Stimulated activated CD8-positive, alpha-beta memory T cell treated with anti-CD3 and anti-CD28 coated beads, Interleukin-12 subunit alpha, Interleukin-12 subunit beta, amount 100 ng/mL, for 24 hours (primary cell): ENCODE measurements at regions not wholly inside any gene's neighbourhood (a gene's known extent, or its start where the extent isn't known, plus 50 kb on each side); places are given as distances from the start of the nearest gene placed in this dataset.

Experiments used
- DNase-seq: peaks from one replicate; pipeline ENCODE4 v3.0.0-alpha.2; 2020; ENCODE audit errors: extremely low read depth

DNA sequence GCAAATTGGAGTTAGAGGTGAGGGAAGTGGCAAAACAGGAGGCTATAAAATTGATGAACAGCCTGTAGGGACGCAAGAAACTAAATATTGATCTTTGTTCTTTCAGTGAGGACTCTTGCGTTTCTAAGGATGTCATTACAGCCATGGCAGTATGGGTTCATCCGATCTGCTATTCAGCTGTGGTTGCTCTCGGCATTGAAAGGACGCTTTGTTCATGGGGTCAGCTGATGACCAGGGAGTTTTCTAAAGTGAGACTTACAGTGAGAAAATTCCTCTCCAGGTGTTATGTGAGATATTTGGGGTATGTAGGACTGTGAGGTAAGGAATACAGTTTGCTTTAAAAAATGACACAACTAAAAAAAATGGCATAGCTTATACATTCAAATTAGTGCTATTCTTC is 52.7 kb upstream of the PELI1 start:
- no peak for DNase-seq

DNA sequence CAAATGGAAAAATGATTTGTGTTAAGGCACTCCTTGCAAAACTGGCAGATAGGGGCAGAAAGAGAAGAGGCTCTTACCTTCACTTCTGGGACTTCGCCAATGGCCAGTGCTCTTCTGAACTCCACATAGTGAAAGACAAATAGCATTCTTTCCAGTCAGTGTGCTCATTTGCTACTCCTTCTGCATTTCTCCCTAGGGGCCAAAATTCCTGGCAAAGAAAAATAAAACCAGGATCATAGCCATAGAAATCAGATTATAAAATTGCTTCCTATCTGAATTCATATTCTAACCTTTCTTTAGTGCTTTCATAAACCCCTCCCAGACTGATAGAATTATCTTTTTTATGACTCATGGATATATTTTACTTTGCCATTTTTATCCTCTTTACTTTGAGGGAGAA is 56.9 kb upstream of the PELI1 start:
- no peak for DNase-seq

DNA sequence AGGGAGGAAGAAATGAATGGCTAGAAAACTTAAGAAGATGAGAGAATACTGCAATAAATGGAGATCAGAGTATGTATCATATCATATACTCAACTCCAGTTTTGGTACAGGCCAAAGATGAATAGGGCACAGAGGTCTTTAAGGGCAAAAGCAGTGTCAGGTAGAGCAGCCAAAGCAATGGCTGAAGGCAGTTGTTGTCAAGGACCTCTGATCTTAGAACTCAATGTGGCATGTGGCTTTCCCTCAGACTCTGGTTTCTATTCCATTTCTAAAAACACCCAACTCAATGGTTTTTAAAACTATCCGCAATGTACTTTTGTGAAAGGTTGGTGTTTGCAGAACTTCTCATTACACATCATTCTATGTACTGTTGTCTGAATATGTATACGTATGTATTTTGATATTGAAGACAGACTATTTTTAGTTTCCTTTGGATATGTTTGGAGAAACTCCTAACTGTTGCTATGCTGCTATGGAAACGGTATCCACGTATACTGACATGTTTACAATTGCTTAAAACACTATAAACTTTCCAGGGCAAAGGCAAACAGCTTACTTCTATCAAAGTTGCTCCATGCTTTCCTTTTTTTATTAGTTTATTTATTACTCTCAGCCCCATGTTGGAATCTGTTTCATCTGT is 58.1 kb upstream of the PELI1 start:
- DNase-seq: no peak

DNA sequence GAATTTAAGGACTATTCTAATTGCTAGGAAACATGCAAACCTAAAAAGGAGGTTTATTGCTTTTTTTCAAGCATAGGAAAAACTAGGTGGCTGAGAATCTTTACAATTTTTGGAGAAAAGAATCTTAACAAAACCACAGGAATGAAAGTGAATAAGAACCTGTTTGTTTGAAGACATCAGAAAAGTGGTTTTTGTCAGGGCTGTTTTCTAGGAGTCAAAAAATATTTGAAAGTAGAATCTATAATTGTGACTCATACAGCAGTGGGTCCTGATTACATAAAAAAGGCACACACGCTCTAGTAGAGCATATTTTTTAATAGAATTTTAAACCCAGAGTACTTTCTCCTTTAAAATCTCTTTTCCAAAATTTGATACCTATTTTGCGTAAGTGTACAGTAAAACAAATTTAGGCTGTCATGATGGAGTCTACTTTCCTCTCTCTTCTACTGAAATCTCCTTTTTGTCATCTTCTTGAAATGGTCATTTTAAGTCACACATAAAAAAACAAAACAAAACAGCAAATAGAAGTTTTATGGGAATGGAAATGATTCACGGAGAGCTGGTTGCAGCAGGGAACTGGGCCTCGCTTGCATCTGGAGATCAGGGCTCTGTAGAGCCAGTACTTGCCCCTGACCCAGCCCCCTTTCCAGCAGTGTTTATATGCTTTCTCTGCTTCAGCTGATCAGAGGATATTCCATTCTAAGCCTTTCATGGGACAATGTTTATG is 59.1 kb upstream of the PELI1 start:
- DNase-seq: no peak

DNA sequence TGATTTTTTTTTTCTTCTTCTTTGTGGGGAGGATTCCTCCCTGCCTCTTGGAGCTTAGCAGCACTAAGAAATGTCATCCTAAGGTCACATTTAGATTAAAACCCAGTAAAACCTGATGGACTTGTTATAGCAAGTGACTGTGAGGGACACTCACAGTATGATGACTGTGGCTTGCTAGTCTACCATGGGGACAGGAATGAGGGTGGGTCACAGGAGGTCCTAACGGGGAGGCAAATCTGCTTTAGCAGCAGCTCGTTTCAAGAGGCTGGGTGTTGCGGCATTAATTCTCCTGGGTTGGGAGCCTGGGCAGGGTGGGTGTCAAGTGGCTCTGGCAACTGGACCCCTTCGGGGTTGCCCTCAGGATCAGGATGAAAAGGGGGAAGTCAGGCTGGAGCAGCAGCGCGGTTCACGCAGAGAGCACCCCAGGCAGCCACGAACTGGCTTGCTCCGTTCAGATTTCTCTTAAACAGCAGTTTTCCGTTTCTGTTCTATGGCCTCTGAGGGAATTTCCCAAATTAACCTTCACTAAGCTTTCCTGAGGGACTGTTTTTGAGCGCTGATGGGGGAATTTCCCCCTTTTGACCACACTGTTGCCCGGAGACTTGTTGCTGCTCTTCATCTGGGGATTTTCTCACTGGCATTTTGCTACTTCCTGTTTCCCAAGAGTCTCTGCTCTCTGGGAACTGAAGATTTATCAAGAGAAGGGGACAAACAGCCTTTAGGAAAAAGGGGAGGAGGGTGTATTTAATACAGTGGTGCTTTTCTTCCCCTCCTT is 59.8 kb upstream of the PELI1 start:
- DNase-seq: no peak

DNA sequence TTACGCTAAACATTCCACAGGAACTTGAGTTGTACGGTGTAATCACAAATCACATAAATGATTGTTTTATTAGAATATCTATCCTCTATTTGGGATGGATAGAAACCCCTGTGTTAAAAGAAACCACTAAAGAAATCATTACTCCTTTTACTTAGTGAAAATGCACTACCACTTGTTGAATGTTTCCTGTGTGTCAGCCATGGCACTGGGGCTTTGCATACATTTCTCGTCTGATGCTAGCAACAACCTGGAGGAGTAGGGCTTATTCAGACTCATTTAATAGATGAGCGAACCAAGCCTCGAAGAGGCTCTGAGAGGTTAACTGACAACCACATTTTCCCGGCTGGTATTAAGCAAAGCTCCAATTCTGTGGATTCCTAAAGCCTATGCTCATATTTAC is 60.5 kb upstream of the PELI1 start:
- DNase-seq: no peak

DNA sequence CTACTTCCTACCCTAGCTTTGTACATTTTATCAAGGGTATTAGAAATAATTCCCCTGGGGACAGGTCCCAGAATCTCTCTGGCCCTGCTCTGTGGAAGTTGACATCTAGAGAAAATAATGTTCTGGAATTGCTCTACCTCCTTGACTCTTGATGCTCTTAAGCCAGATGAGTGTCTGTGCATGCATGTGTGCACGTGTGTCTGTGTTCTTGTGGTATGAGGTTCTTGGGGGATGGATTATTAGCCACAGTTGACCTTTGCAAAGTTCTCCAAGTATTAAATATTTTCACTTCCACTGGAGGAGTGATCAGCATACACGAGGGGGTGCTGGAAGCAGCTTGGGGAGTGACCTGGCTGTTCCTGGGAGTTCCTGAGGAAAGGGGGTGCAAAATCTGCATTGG is 61.2 kb upstream of the PELI1 start:
- no peak for DNase-seq

DNA sequence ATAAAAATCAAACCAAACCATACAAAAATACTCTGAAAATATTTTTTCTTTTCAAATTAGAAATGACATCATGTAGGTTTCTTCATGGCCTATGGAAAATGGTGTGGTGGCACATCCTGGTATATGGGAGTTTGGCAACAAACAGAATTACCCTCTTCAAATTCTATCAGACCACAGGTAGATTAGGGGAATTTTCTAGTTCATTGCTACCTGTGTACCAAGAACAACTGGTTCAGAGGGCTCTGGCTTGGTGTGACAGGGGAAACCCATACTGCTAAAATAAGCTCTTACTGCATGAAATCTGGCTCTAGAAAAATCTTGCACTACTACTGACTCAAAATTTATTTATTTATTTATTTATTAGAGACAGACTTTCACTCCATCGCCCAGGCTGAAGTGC is 63.4 kb upstream of the PELI1 start:
- DNase-seq: no peak

DNA sequence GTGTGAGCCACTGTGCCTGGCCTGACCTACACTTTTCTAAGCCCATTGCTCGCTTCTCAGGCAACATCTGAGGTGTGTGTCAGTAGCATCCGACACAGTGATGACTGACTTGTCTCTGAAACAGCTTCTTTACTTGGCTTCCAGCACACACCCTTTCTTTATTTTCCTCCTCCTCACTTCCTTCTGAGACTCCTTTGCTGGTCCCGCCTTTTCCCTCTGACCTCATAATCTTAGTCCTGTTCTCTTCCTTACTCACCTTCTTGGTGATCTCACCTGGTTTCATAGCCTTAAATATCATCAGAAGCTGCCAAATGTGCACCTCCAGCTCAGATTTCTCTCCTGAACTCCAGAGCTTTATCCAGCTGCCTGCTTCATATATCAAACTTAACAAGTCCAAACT is 66.6 kb upstream of the PELI1 start:
- no peak for DNase-seq

DNA sequence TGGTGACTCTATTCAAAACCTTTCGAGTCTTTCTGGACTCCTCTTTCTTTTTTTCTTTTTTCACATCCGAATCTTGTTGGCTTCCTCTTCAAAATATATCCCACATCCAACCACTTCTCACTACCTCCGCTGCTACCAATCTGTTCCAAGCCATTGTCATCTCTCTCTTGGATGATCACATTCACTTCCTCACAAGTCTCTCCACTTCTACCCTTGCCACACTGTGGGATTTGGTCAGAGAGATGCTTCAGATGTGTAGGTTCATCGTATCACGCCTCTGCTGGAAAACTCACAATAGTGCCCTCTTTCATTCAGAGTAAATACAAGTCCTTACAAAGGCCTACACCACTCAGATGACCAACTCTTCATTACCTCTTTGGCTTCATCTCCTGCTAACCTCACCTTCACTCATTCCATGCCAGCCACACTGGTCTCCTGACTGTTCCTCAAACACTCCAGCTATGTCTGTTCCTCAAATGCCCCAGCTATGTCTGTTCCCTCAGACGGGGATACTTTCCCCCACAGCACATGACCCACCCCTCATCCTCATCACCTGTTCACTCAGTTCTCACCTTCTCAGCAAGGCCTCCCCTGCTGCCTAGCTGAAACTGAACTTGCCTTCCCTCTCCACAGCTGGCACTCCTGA is 67.2 kb upstream of the PELI1 start:
- no peak for DNase-seq

DNA sequence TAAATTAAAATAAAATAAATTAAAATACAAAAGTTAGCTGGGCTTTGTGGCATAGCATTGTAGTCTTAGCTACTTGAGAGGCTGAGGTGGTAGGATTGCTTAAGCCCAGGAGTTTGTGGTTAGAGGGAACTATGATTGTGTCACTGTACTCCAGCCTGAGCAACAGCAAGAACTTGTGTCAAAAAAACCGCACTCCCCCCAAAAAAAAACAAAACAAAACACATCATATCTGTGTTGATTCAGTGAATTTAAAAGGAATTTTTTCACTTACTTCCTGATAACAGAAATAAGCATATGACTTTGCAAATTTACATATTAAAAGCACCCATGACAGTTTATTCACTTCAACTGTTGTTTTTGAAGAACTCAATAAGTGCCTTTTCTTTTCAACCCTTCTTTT is 68.1 kb upstream of the PELI1 start:
- no peak for DNase-seq

DNA sequence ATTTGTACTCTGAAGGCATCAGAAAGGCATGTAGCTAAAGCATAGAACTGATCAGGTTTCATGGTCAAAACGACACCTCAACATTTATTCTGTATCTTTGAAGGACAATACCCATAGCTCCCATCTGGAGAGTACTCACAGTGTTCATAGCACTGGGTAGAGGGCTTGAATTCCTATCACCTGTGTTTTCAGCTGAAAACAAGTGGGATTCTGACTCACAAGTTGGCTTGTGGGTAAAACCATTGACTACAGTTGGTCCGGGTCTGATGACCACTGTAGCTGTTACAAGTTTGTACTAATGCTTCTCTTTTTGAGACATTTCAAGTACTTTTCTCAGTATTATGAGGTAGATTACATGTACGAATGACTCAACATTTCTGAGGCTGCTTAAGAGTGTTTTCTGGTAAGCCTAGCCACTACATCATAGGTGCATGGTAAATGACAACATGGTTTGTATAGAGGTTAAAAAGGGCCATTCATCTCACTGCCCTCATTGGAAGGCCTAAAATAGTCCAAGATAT is 68.6 kb upstream of the PELI1 start:
- DNase-seq: no peak

DNA sequence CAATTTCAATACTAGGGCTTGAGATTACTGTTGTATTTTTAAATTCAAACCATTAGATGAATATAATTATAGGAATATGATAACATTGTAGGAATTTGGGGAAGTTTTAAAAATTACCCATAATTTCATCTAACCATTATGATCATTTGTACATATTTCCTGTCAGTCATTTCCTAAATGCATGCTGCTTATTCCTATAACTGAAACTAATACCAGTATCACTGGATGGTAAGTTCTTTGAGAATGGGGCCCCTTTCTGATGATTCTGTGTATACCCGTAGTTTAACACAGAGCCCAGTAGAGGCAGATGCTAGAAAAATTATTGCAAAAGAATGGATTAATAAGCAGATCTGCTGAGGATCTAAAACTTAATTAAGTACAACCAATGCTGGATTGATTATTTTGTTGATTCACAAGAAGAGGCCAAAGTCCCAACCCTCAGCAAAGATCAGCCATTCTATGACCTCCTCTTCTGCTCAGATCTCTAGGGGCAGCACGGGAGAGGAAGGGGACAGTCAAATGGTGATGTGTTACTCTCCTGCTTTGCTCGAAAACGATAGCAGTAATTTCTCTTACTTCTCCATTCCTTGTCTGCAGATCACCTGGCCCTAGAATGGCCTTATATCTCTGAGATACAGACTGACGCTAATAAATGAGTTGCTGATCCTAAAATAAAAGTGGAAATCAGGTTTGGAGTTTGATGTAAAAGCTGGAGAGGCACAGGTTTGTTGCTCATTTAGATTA is 69.5 kb upstream of the PELI1 start:
- DNase-seq: no peak

DNA sequence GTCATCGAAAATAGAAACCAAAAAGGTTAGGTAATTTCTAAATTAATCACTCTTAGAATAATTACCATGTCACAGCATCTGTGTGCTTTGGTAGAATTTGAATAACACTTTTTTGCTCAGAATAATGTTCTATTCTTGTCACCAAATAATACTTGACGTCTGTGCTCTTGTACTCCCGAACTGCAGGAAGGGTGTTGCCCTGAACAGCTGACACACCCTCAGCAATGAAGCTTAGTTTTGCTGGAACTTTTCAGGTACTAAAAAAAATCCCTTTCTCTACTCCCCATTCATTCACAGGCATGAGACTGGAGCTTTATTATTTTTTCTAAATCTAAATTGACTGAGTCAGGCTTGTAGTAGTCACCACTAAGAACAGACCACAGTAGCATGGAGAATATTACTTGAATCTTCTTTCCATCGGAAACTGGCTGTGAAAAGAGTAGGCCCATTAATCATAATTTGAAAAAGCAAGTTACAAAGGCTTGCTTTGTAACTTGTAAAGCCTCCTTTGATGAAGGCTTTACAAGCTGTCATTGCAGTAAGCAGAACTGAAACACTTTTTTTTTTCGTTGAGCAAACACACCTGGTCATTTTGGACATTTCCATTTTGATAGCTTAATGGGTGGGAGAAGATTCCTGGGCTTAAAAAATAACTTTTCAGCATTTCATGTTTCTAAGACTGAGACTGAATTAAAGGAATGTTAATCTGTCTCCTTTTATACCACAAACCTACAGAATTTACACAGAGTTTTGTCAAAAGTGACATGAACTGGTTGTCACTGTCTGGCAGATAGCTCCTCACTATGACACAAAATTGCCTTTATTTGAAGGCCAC is 70.3 kb upstream of the PELI1 start:
- no peak for DNase-seq

DNA sequence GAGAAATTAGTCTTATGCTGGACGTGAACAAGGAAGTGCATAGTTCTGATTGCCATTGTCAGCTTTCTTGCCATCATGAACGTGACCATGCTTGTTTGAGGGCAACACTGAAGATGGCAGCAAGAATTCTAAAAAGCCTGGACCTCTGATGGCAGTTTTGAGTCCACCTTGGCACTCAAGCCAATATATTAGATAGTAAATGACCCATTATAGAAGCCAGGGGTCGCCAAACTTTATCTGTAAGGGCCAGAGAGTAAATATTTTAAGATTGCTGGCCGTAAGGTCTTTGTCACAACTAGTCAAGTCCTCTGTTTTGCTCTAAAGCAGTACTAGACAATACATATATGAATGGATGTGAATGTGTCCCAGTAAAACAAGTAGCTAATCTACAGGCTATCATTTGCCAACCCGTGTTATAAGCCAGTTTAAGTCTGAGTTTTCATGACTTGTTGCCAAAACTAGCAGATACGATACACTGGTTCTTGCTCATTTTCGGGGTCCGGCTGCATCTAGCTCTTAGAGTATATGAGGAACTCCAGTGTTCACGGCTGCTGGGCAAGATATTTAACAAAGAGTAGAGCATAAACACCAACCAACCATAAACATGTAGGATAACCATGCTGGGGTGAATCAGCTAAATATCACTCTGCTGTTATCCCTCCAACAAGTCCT is 73.1 kb upstream of the PELI1 start:
- DNase-seq: no peak

DNA sequence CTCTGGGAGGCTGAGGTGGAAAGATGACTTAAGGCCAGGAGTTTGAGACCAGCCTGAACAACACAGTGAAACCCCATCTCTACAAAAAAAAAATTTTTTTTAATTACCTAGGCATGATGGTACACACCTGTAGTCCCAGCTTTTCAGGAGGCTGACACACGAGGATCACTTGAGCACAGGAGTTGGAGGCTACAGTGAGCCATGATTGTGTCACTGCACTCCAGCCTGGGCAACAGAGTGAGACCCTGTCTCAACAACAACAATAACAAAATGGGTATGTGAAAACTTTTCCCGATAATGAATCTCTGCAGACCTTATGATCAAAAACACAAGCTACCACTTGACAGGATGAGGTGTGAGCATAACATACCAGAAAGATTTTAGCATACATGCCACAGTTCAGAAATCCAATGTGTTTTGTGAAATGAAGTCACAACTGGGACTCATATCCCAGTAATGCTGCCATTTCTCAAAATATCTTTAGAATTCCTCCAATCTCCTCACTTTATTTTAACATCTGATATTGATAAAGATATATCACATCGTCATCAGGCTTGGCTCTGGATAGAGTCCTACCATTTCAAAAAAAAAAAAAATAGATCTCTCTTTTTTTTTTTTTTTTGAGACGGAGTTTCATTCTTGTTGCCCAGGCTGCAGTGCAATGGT is 74.0 kb upstream of the PELI1 start:
- DNase-seq: no peak

DNA sequence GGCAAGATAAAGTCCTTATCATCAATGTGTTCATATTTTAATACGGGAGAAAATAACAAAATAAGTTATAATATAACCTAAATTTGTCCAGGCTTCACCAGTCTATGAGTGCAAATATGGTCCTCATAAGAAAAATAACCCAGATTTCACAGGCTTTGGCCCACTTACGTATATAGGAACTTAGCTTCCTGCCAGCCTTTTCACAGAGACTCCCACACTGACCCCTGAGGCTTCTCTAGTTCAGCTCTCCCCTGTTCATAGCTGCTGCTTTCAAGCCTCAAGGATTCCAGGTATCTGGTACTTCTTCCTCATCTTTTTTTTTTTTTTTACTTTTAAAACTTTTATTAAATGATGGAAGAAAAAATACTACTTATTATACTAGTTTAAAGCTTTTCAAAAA is 74.9 kb upstream of the PELI1 start:
- DNase-seq: no peak

DNA sequence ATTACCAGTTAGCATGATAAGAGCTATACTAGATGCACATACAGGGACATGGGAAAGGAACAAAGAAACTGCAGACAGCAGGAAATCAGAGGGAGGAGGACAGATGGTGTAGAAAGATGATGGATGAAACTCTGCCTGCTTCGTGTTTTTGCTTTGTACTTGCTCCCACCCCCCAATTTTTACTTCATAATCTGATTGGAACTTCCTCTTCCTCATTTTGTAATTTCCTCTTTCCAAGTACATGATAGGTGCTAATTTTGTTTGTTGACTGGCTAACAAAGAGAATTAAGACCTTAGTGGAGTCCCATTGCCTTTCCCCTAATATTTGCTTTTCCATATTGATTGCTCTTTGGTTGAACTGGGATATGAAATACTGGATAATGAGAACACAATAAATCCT is 76.0 kb upstream of the PELI1 start:
- DNase-seq: no peak

DNA sequence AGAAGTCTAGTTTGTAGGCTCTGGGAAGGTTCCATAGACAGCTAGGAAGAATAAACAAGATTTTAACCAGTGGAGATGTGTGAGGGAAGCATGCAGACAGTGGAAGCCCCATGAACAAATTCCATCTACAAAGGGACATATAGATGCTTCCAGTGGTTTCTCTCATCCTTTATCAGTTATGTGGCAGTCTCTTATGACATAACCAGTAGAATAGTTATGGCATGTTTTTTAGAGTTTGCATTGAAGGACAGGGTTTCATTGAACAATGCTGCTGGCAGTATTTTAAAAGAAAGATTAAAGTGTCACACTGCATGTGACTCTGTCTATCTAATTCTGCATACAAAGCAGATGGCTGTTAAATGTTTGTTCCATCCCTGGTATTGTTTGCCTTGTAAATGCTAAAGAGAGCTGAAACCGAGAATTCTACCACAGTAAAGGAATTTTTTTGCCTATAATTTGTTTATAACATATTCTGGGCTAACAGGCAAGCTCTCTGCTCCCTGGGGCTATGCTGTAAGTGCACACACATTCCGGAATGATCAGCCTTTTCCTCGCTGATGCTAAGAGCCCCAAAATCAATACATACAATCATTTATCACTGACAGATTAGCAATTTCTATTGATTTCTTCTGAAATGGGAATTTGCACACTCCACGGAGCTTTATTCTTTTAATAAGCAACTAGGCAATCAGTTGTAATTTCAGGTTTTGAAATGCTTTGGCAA is 76.8 kb upstream of the PELI1 start:
- no peak for DNase-seq
